Testis (tissue), 2 donors: ENCODE measurements at regions not wholly inside any gene's neighbourhood (a gene's known extent, or its start where the extent isn't known, plus 50 kb on each side); places are given as distances from the start of the nearest gene placed in this dataset.

ENCODE experiments used
- POLR2A ChIP-seq: fragments of 450-650 bp; IDR thresholded peaks from one replicate; pipeline ENCODE4 v1.6.1; 2017; ENCODE audit warnings: antibody characterized with exemption, mild to moderate bottlenecking, moderate library complexity
- TF ChIP-seq, protein P1 (sequence below), 3 experiments: fragments of 450-650 bp in 2 of 3; fragments of 200-600 bp in 1 of 3; sonication (generic) in 1 of 3; IDR thresholded peaks; one replicate each; pipeline ENCODE4 v1.5.1; 2016 to 2019; ENCODE audit warnings: antibody characterized with exemption in 3 of 3, mild to moderate bottlenecking in 2 of 3, moderate library complexity in 1 of 3

GRCh38 chr4:96887857-96888256 is 1048.0 kb downstream of the PDHA2 start:
- no peak for TF ChIP-seq POLR2A
- TF ChIP-seq, protein P1, sequence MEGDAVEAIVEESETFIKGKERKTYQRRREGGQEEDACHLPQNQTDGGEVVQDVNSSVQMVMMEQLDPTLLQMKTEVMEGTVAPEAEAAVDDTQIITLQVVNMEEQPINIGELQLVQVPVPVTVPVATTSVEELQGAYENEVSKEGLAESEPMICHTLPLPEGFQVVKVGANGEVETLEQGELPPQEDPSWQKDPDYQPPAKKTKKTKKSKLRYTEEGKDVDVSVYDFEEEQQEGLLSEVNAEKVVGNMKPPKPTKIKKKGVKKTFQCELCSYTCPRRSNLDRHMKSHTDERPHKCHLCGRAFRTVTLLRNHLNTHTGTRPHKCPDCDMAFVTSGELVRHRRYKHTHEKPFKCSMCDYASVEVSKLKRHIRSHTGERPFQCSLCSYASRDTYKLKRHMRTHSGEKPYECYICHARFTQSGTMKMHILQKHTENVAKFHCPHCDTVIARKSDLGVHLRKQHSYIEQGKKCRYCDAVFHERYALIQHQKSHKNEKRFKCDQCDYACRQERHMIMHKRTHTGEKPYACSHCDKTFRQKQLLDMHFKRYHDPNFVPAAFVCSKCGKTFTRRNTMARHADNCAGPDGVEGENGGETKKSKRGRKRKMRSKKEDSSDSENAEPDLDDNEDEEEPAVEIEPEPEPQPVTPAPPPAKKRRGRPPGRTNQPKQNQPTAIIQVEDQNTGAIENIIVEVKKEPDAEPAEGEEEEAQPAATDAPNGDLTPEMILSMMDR (IDR thresholded peaks at IDR 0.05), result no peak
